ENCODE measurements at regions not wholly inside any gene's neighbourhood (a gene's known extent, or its start where the extent isn't known, plus 50 kb on each side); places are given as distances from the start of the nearest gene placed in this dataset.

- TF ChIP-seq, protein P1, sequence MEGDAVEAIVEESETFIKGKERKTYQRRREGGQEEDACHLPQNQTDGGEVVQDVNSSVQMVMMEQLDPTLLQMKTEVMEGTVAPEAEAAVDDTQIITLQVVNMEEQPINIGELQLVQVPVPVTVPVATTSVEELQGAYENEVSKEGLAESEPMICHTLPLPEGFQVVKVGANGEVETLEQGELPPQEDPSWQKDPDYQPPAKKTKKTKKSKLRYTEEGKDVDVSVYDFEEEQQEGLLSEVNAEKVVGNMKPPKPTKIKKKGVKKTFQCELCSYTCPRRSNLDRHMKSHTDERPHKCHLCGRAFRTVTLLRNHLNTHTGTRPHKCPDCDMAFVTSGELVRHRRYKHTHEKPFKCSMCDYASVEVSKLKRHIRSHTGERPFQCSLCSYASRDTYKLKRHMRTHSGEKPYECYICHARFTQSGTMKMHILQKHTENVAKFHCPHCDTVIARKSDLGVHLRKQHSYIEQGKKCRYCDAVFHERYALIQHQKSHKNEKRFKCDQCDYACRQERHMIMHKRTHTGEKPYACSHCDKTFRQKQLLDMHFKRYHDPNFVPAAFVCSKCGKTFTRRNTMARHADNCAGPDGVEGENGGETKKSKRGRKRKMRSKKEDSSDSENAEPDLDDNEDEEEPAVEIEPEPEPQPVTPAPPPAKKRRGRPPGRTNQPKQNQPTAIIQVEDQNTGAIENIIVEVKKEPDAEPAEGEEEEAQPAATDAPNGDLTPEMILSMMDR (IDR thresholded peaks at IDR 0.05; ENCODE audit: low read depth, low read length), result no peak
- no peak for TF ChIP-seq MAX (IDR thresholded peaks at IDR 0.05; ENCODE audit: low read depth, low read length)
Observed at GRCh38 chr2:54387059-54387991, 68.8 kb upstream of the SPTBN1 start.

All from NB4 (cell line).